HUES6 (cell line): ENCODE measurements at regions not wholly inside any gene's neighbourhood (a gene's known extent, or its start where the extent isn't known, plus 50 kb on each side); places are given as distances from the start of the nearest gene placed in this dataset.

Experiments used
- H3K27ac ChIP-seq: 2 replicates; pipeline ENCODE4 v1.7.0; 2013; ENCODE audit warnings: low read depth, mild to moderate bottlenecking, low read length, inconsistent platforms
- H3K27me3 ChIP-seq: 2 replicates; pipeline ENCODE4 v1.6.1; 2013; ENCODE audit warnings: low read length; ENCODE audit not compliant: control insufficient read depth, insufficient read depth
- H3K36me3 ChIP-seq: 2 replicates; pipeline ENCODE4 v1.6.1; 2013; ENCODE audit warnings: low read length; ENCODE audit not compliant: control insufficient read depth, insufficient read depth
- H3K4me1 ChIP-seq: 2 replicates; pipeline ENCODE4 v1.6.1; 2013; ENCODE audit warnings: low read length; ENCODE audit not compliant: control insufficient read depth, insufficient read depth
- H3K4me3 ChIP-seq: 2 replicates; pipeline ENCODE4 v1.5.1; 2013; ENCODE audit warnings: low read depth, low read length
- H3K9ac ChIP-seq: one replicate; pipeline ENCODE4 v1.6.1; 2013; ENCODE audit warnings: mild to moderate bottlenecking, low read length
- H3K9me3 ChIP-seq: 2 replicates; pipeline ENCODE4 v1.6.1; 2013; ENCODE audit warnings: low read depth, low read length; ENCODE audit not compliant: control insufficient read depth, insufficient read depth

DNA sequence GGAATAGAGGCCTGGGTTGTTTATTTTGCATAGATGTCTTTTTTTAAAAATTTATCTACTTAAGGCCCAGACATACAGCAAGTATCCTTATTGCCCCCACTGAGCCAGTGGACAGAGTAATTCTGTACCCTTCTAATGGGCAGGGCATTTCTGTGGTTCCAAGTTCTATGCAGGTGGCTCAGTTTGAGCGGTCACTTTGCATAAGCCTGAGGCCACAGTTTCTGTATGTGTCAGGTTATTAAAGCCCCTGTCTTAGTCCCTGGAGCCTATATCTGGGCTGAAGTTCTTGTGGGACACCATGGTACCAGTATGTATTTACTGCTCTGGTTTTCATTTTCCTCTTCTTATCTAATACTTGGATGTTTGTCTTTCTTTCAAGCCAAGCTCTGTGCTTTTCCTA, 168.8 kb downstream of the MID1IP1 start:
- Histone ChIP-seq H3K4me3 (no peak overlapping the region), H3K27me3 (no peaks in the 10 kb centered on the region), H3K4me1 (no peaks in the 10 kb centered on the region), H3K9ac (no peak overlapping the region), H3K27ac (no peak overlapping the region), H3K9me3 (no peaks in the 10 kb centered on the region), H3K36me3 (no peaks in the 10 kb centered on the region)

DNA sequence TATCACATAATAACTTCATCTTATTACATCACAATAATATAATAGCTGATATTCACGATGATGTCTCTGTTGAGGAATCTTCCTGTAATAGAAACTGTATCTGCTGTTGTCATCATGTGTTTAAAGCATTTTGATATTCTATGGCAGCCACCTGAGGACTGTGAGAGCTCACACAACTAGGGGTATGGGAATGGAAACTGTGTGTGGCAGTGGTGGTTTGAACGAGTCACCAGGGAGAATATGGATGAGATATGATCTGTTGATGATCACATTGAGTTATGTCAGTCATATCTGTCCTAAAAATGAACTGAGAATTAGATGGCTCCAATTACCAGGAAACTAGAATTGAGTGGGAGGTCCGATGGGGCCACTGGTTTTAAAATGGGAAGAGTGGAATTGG, 169.6 kb downstream of the MID1IP1 start:
- Histone ChIP-seq H3K9ac (no peak overlapping the region), H3K9me3 (no peaks in the 10 kb centered on the region), H3K27ac (no peak overlapping the region), H3K4me3 (no peak overlapping the region), H3K27me3 (no peaks in the 10 kb centered on the region), H3K4me1 (no peaks in the 10 kb centered on the region), H3K36me3 (no peaks in the 10 kb centered on the region)

DNA sequence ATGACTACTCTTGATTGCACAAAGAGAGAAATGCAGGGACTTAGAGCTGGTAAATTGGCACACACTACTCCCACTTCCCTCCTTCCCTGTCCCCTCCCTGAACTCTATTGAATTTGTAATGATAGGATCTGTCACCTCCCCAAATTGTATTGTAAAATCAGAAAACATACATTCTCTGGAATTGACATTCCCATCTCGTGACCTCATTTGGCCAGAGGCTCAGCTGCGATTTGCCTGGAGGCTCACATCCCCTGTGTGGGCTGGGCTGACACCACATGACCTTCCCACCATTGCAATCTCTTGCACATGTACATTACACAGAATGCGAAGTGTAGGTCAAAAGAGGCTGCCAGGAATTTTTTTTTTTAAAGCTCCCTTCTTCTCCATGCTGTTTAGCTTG, 172.1 kb downstream of the MID1IP1 start:
- no peaks in the 10 kb centered on the region for H3K4me1 ChIP-seq
- H3K36me3 ChIP-seq = no peaks in the 10 kb centered on the region
- H3K27me3 ChIP-seq = no peaks in the 10 kb centered on the region
- H3K9ac ChIP-seq = no peak overlapping the region
- H3K27ac ChIP-seq = no peak overlapping the region
- H3K4me3 ChIP-seq = no peak overlapping the region
- no peaks in the 10 kb centered on the region for H3K9me3 ChIP-seq

DNA sequence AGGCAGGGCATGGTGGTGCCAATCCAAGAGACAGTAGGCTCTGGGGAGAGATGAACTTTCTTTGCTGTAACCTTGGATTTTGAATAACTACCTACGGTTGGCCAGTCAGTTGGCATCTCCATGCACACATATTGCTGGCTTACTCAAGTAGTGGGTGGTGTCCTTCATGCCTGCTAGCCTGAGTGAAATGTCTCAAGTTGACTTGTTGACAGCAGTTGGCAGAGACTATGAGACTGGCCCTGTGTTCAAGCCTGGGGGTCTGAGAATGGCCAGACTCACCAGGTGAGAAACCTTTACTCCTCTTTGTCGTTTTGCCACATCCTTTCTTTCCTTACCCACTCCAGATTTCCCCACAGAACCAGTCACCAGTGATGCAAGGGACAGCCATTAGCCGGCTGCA, 173.3 kb downstream of the MID1IP1 start:
- Histone ChIP-seq H3K27ac (no peak overlapping the region), H3K9ac (no peak overlapping the region), H3K27me3 (no peaks in the 10 kb centered on the region)

DNA sequence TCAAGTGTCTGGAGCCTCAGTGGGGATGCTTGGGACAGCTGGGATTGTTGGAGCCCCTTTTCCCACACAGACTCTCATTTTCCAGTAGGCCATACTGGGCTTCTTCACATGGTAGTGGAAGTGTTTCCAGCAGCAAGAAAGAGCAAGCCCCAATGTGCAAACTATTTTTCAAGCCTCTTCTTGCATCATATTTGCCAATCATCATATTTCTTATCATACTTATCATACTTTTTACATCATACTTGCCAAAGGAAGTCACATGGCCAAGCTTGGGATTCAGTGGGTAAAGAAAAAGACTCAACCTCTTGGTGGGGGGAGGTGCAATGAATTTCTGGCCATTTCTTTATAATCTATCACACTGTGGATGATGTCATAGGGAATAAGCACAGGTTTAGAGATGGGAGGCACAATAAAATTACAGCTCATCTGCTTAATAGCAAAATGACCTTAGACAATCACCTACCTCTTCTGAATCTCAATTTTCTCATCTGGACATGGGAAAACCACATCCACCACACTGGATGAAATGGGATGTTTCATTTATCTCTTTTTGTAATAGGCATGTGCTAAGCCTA, 174.2 kb downstream of the MID1IP1 start:
- Histone ChIP-seq H3K4me3 (no peak overlapping the region), H3K9me3 (peaks cover 5% of the 10 kb centered on the region; the same call in 1 of the 2 replicates), H3K9ac (no peak overlapping the region), H3K27me3 (no peaks in the 10 kb centered on the region), H3K4me1 (no peaks in the 10 kb centered on the region), H3K27ac (no peak overlapping the region), H3K36me3 (no peaks in the 10 kb centered on the region)

More for the DNA sequence above, 173.3 kb downstream of the MID1IP1 start:
- H3K9me3 ChIP-seq = no peaks in the 10 kb centered on the region
- H3K36me3 ChIP-seq = no peaks in the 10 kb centered on the region
- H3K4me3 ChIP-seq = no peak overlapping the region
- H3K4me1 ChIP-seq = no peaks in the 10 kb centered on the region

DNA sequence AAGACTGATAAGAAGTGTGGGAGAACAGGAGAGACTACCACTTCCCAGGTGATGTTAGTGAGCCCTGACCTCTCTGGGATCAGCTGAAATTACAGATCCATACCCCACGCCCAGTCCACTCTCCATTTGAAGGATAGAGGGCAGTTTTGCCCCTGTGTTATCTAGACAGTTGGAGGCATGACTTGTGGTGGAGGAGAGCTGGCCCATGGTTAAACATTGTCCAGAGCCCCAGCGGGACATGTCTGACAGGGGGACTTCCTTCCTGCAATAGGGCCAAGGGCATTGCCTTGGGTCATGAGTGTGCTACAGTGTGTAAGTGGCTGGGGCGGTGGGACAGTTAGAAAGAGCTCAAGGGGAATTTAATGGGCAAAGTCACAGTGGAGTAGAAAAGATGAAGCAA, 181.1 kb downstream of the MID1IP1 start:
- H3K27ac ChIP-seq = no peak overlapping the region
- no peak overlapping the region for H3K9ac ChIP-seq
- H3K4me3 ChIP-seq = no peak overlapping the region
- H3K4me1 ChIP-seq = peaks cover 3% of the 10 kb centered on the region; the same call in 1 of the 2 replicates
- peaks cover 5% of the 10 kb centered on the region; the same call in 1 of the 2 replicates for H3K9me3 ChIP-seq
- H3K36me3 ChIP-seq = no peaks in the 10 kb centered on the region
- H3K27me3 ChIP-seq = no peaks in the 10 kb centered on the region

DNA sequence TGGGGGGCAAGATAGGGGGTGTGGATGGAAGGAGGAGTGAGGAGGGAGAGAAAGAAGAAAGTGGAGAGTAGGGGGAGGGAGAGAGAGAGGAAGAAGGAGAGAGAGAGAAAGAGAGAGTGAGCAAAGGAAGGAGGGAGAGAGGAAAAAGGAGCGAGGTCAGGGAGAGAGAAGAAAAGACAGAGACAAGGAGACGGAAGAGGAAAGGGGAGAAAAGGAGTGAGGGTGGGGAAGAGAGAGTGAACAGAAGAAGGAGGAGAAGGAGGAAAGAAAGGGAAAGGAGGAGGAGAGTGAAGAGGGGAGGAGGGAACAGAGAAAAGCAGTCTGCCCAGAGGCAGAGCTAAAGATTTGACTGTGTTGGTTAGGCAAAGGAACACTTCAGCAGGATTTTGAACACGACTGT, 181.6 kb downstream of the MID1IP1 start:
- Histone ChIP-seq H3K4me3 (no peak overlapping the region), H3K4me1 (peaks cover 3% of the 10 kb centered on the region; the same call in 1 of the 2 replicates), H3K9me3 (peaks cover 5% of the 10 kb centered on the region; the same call in 1 of the 2 replicates), H3K36me3 (no peaks in the 10 kb centered on the region), H3K27me3 (no peaks in the 10 kb centered on the region), H3K27ac (no peak overlapping the region), H3K9ac (no peak overlapping the region)

DNA sequence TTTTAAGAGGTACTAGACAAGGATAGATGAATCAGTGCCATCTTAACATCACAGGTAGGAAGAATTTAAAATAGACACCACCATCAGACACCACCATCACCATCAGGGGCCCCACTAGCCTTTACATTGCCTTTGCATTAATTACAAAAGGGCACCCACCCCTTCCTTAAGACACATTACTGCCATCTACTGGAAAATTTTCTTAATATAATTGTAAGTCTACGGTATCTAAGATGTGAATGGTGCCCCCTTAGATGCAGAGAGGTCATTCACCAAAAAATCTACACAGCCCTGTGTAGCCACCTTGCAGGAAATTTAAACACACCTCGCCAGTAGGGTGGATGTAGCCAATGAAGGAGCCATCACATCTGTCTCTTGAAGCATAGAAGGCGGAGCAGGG, 184.1 kb downstream of the MID1IP1 start:
- Histone ChIP-seq H3K9ac (no peak overlapping the region), H3K27ac (no peak overlapping the region), H3K27me3 (no peaks in the 10 kb centered on the region), H3K9me3 (no peaks in the 10 kb centered on the region), H3K4me3 (no peak overlapping the region), H3K4me1 (peaks cover 3% of the 10 kb centered on the region; the same call in 1 of the 2 replicates), H3K36me3 (no peaks in the 10 kb centered on the region)

DNA sequence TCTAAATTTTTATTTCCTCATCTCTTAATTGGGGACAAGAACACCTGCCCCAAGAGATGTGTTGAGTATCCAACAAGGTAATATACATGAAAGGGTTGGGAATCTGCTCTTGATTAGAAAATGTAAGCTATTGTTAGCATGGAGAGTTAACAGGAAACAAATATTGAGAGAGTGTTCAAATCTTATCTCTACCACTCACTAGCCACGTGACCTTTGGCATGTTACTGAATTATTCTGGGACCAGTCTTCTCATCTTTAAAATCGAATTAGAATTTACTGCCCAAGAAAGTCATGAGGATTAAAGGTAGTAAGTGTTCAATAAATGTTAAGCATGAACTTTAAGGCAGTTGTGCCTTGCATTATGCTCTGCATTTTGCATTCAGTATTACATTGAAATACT, 184.7 kb downstream of the MID1IP1 start:
- no peak overlapping the region for H3K27ac ChIP-seq
- H3K9me3 ChIP-seq = no peaks in the 10 kb centered on the region
- no peak overlapping the region for H3K4me3 ChIP-seq
- no peaks in the 10 kb centered on the region for H3K27me3 ChIP-seq
- peaks cover 3% of the 10 kb centered on the region; the same call in 1 of the 2 replicates for H3K4me1 ChIP-seq
- no peak overlapping the region for H3K9ac ChIP-seq
- H3K36me3 ChIP-seq = no peaks in the 10 kb centered on the region

DNA sequence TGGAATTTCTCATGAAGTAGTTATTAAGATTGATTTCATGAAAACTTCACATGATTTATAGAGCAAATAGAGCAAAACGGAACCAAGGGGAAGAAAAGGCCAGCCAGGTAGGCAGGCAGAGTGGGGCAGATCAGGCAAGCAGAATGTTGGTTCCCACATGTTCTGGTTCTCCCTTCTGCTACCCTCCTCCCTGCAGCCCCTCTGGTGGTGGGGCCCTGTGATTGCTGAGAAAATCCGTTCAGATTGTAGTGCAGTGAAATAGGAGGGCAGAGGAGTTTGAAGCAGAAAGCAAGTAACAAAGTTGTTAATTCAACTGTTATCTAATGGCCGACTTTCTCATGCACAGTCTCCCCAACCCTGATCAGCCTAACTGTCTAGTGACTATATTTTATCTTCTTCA, 185.3 kb downstream of the MID1IP1 start:
- peaks cover 3% of the 10 kb centered on the region; the same call in 1 of the 2 replicates for H3K4me1 ChIP-seq
- no peaks in the 10 kb centered on the region for H3K27me3 ChIP-seq
- H3K9ac ChIP-seq = no peak overlapping the region
- no peaks in the 10 kb centered on the region for H3K9me3 ChIP-seq
- no peak overlapping the region for H3K4me3 ChIP-seq
- H3K27ac ChIP-seq = no peak overlapping the region
- no peaks in the 10 kb centered on the region for H3K36me3 ChIP-seq

DNA sequence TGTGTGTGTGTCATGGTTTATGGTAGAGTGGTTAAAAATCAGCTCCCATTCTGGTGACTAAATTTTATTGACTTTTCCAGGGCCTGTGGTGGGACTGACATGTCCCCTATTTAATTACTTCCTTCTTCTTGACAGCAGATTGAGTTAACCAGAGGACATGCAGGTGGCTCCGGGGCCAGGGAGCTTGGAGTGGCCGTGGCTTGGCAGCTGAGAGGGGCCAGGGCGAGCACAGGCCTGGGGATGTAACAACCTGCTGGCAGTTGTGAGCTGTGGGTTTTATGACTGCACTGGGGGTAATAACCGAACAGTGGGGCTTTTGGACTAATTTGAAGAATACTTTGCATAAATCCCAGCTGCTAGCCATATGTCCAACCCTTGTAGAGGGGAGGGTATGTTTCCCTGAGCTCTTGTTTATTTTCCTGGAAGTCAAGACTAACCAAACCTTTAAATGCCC, 186.0 kb downstream of the MID1IP1 start:
- peaks cover 3% of the 10 kb centered on the region; the same call in 1 of the 2 replicates for H3K4me1 ChIP-seq
- no peak overlapping the region for H3K9ac ChIP-seq
- no peak overlapping the region for H3K27ac ChIP-seq
- no peaks in the 10 kb centered on the region for H3K27me3 ChIP-seq
- H3K9me3 ChIP-seq = no peaks in the 10 kb centered on the region
- no peak overlapping the region for H3K4me3 ChIP-seq
- H3K36me3 ChIP-seq = no peaks in the 10 kb centered on the region
